ENCODE measurements at regions not wholly inside any gene's neighbourhood (a gene's known extent, or its start where the extent isn't known, plus 50 kb on each side); places are given as distances from the start of the nearest gene placed in this dataset.

- DNase-seq: no peak
Observed at GRCh38 chr17:36730095-36730808, 128.9 kb downstream of the MRM1 start.

- DNase-seq: no peak
Observed at GRCh38 chr17:36730857-36731490, 129.6 kb downstream of the MRM1 start.

- no peak for DNase-seq
Observed at GRCh38 chr17:36731811-36732210, 130.4 kb downstream of the MRM1 start.

- no peak for DNase-seq
Observed at GRCh38 chr17:36732351-36732750, 131.0 kb downstream of the MRM1 start.

DNA sequence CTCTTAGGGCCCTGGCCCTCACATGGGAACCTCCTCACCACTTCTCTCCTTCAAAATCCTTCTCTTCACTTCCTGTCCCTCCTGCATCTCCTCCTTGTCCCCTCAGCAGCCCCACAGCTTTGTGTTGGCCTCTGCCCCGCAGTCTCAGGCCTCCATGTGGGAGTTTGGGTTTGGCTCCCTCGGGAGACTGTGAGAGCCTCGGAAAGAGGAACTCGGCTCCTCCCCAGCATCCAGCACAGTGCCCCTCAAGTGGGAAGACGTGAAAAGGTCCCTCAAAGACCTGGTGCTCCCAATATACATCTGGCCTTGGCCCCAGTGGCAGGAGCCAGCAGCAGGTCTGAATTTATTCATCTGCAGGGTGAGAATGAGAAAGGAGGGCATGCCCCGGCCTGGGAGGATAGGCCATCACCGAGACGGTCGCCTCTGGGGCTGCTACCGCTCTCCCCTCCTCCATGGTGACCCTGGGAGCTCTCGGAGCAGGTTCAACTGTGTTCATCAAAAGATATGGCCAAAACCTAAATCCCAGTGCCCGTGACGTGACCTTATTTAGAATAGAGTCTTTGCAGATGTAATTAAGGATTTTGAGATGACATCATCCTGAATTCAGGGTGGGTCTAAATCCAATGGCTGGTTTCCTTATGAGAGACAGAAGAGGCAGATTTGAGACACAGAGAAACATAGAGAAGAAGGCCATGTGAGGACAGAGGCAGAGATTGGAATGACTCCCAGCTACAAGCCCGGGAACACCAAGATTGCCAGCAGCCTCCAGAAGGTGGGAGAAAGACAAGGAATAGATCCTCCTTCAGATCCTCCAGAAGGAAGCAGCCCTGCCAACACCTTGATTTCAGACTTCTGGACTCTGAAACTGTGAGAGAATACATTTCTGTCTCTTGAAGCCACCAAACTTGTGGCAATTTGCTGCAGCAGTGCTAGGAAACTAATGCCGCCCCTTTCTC is 135.1 kb downstream of the MRM1 start:
- no peak for DNase-seq

DNA sequence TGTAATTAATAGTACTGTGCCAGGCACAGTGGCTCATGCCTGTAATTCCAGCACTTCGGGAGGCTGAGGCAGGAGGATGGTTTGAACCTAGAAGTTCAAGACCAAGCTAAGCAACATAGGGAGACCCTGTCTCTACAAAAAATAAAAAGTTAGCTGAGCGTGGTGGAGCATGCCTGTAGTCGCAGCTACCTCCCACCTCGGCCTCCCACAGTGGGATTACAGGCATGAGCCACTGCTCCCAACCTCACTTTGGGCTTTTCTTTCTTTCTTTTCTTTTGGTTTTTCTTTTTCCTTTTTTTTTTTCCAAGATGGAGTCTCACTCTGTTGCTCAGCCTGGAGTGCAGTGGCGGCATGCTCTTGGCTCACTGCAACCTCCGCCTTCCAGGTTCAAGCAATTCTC is 137.8 kb downstream of the MRM1 start:
- DNase-seq: no peak

GRCh38 chr17:36740157-36740556 is 138.8 kb downstream of the MRM1 start:
- no peak for DNase-seq

GRCh38 chr17:36741019-36741902 is 139.9 kb downstream of the MRM1 start:
- DNase-seq: no peak

DNA sequence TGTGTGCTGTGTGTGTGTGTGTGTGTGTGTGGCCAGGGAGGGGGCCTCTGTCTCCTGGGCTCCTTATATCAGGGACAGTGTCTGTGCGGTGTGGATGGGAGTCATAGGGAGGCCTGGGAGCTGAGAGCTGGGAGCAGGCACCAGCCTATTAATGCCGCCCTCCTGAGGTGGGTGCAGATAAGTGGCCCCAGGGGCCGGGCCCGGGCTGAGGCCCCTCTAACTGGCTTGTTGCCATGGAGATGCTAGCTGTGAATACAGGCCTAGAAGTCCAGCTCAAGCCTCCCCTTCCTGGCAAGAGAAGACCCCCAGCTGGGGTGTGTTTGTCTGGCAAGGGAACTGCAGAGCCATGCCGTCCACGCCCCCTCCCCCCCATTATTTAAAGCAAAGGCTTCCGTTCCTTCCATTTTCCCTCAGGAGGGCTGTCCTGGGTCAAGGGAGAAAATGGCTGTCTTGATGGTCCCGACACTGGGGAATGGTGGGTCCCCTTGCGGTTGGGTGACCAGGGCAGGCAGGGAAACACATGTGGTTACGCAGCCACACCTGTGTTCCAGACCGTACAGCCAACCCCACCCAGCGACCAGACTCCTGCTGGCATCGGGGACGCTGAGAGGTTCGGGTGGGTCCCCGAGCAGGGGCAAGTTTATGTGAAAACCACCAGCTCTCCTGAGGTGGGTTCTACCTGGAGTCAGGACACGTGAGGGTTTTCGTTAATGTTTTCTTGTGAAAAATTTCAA is 141.1 kb downstream of the MRM1 start:
- DNase-seq: no peak

- DNase-seq: no peak
Observed at GRCh38 chr17:36743130-36743529, 141.7 kb downstream of the MRM1 start.

DNA sequence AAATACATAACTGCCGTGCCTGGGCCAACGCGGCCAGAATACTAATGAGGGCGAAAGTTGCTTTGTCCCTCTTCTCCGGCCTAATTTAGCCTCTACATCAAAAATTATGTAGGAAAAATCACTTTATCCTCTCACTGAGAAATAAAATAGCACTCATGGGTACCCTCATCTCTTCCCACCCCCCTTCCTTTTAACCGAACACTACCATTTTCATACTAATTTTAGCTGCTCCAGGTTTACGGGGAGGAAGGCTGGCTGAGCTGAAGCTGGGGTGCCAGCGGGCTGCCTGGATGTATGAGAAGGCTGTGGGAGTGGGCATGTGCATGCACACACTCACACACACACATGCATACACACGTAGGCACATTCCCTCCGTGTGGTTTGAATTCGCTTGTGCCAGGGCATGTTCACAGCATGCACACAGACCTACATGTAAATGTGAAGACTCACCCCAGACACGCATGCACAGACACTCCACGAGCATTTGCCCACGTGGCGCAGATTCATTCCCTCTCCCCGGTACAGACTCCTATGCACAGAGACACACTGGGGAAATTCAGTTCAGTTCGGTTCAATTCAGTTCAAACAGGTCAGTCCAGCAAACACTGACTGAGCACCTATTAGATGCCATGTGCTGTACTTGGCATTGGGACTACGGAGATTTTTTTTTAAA is 145.1 kb downstream of the MRM1 start:
- DNase-seq: no peak

DNA sequence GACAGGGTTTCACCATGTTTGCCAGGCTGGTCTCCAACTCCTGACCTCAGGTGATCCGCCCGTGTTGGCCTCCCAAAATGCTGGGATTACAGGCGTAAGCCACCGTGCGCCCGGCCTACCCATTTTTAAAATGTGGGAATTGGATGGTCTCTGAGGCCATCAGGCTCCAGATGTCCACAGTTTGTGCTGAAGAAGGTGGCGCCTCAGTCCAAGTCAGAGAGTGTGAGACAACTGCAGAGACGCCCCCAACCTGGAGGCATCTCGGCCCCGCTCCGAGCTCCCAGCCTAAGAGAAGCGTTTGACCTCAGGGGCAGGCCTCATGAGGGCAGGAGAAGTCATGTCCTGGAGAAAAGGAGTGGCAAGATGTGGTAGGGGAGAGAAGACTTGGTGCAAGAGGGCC is 146.5 kb downstream of the MRM1 start:
- DNase-seq: no peak

- DNase-seq: no peak
Observed at GRCh38 chr17:36748272-36748671, 146.9 kb downstream of the MRM1 start.

DNA sequence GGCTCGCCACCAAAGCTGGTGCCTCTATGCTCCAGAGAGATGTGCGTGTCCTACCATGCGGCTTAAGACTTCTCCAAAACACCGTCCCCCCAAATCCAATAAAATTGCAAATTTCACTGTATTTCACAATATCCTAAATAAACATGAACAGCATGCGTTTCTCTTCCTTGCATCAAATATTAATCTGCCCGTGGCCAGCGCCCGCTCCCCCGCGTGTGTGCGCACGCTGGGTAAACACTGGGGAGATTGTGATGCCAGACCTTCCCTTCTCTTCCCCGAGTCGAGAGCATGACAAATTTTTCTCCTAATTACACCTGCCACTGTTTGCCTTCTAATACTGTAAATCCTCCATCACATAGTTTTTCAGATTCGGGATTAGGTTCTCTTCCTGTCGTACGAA is 148.1 kb downstream of the MRM1 start:
- DNase-seq: no peak

DNA sequence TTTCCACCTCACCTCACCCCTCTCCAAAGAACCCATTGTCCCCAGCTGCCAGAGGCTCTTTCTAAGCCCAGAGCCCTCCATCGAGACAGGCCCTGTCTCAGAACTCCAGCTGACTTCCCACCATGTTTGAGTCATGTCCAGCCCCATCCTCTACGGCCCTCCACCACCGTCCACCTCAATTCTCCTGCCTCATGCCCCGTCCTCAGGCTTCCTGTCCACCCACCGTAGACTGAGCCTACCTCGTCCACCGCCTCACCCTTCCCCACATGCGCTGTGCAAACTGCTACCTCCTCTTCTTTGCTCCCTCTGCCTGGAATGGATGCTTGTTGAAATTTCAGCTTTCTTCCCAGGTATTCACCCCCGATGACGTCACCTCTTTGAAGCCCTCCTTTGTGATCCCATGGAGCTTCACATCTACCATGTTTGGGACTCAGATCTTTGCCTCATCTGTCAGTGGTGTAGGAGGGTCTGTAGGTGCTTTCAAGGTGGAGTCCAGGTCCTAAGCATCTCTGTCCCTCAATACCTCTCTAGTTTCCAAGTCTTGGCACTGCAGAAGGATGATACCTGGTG is 149.0 kb downstream of the MRM1 start:
- DNase-seq: no peak

GRCh38 chr17:36752096-36752888 is 150.9 kb downstream of the MRM1 start:
- no peak for DNase-seq

GRCh38 chr17:36755586-36755985 is 154.2 kb downstream of the MRM1 start:
- DNase-seq: no peak

- DNase-seq: no peak
Observed at GRCh38 chr17:36756695-36757094, 155.3 kb downstream of the MRM1 start.

DNA sequence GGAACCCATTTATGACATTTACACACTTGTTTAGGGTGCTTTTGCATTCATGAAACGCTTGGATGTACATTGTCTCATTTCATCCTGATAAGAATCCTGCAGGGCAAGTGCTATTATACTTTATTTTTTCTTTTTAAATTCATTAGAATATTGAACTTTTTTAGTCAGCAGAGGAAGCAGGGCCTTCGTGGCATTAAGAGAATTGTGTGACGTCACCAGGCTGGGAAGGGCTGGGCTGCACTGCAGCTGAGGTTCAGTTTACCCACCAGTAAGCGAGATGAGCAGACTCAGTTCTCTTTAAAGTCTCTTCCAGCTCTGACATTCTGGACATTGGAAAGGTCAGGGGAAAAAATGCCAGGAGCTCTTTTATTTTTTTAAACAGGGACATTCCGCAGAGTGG is 159.0 kb downstream of the MRM1 start:
- DNase-seq: no peak
